Naive thymus-derived CD4-positive, alpha-beta T cell (primary cell): ENCODE measurements at regions not wholly inside any gene's neighbourhood (a gene's known extent, or its start where the extent isn't known, plus 50 kb on each side); places are given as distances from the start of the nearest gene placed in this dataset.

ENCODE experiments used
- ATAC-seq: fragments of 150-1000 bp; cut with Tn5 transposase; 2 replicates; pipeline ENCODE4 v1.10.0; 2021; ENCODE audit warnings: mild to moderate bottlenecking, moderate library complexity
- CTCF ChIA-PET: fragments of 350-600 bp; sonication (Branson Sonifier 250); formaldehyde crosslinking; loops from one replicate; lab custom pipeline; 2021; ENCODE audit warnings: antibody characterized with exemption; lab: Charles Lee
- POLR2A ChIA-PET: fragments of 350-600 bp; sonication (Branson Sonifier 250); formaldehyde crosslinking; loops from one replicate; lab custom pipeline; 2021; ENCODE audit warnings: antibody characterized with exemption, inconsistent platforms; lab: Charles Lee
- DNase-seq, 9 donors: peaks; one replicate each; pipeline versions ENCODE4 v3.0.0 to v3.0.0-alpha.2; 2020 to 2022; ENCODE audit warnings: mixed read lengths in 1 of 9
- H3K27ac ChIP-seq: one replicate; pipeline ENCODE4 v1.7.0; 2013; ENCODE audit warnings: mild to moderate bottlenecking, low read depth, low read length, moderate library complexity
- H3K27me3 ChIP-seq, 2 donors: one replicate each; pipeline ENCODE4 v1.7.0; 2013; ENCODE audit warnings: low read length in 2 of 2, mild to moderate bottlenecking in 2 of 2, moderate library complexity in 2 of 2; ENCODE audit not compliant: control insufficient read depth in 2 of 2, insufficient read depth in 2 of 2
- H3K36me3 ChIP-seq, 3 experiments: 1 replicate in 2 of 3; 2 replicates in 1 of 3; pipeline ENCODE4 v1.7.0; 2013; ENCODE audit warnings: low read length in 3 of 3, mild to moderate bottlenecking in 3 of 3, moderate library complexity in 1 of 3; ENCODE audit not compliant: insufficient read depth in 3 of 3, control insufficient read depth in 2 of 3
- H3K4me1 ChIP-seq, 2 donors: one replicate each; pipeline ENCODE4 v1.7.0; 2013; ENCODE audit warnings: low read length in 2 of 2, mild to moderate bottlenecking in 2 of 2, moderate library complexity in 1 of 2; ENCODE audit not compliant: control insufficient read depth in 2 of 2, insufficient read depth in 2 of 2
- H3K4me3 ChIP-seq: 2 replicates; pipeline ENCODE4 v1.7.0; 2013; ENCODE audit warnings: mild to moderate bottlenecking, low read length
- H3K9me3 ChIP-seq, 3 experiments: 1 replicate in 2 of 3; 2 replicates in 1 of 3; pipeline ENCODE4 v1.7.0; 2013; ENCODE audit warnings: low read length in 3 of 3; ENCODE audit not compliant: control insufficient read depth in 2 of 3
- H3K27ac Mint-ChIP-seq, 9 donors: one replicate each; pipeline ENCODE4 v1.8.0; 2020 to 2022; ENCODE audit warnings: mixed read lengths in 9 of 9, mild to moderate bottlenecking in 8 of 9, moderate library complexity in 5 of 9, inconsistent platforms in 2 of 9
- H3K27me3 Mint-ChIP-seq, 5 donors: one replicate each; pipeline ENCODE4 v1.8.0; 2021 to 2022; ENCODE audit warnings: mixed read lengths in 5 of 5, mild to moderate bottlenecking in 1 of 5
- H3K36me3 Mint-ChIP-seq, 5 donors: one replicate each; pipeline ENCODE4 v1.8.0; 2020 to 2022; ENCODE audit warnings: mixed read lengths in 5 of 5, mild to moderate bottlenecking in 3 of 5, inconsistent platforms in 1 of 5
- H3K4me1 Mint-ChIP-seq, 7 donors: one replicate each; pipeline ENCODE4 v1.8.0; 2020 to 2022; ENCODE audit warnings: mixed read lengths in 7 of 7, mild to moderate bottlenecking in 3 of 7, inconsistent platforms in 1 of 7
- H3K4me3 Mint-ChIP-seq, 10 donors: one replicate each; pipeline ENCODE4 v1.8.0; 2020 to 2022; ENCODE audit warnings: mild to moderate bottlenecking in 10 of 10, mixed read lengths in 10 of 10, moderate library complexity in 6 of 10, inconsistent platforms in 2 of 10
- H3K9me3 Mint-ChIP-seq, 11 donors: one replicate each; pipeline ENCODE4 v1.8.0; 2020 to 2022; ENCODE audit warnings: mixed read lengths in 11 of 11, mild to moderate bottlenecking in 4 of 11, inconsistent platforms in 1 of 11, moderate library complexity in 1 of 11
- intact Hi-C, 2 donors: fragments of 100-400 bp; cut with micrococcal nuclease; formaldehyde crosslinking; loops; one replicate each; pipeline ENCODE4 v1.15.1; 2023

DNA sequence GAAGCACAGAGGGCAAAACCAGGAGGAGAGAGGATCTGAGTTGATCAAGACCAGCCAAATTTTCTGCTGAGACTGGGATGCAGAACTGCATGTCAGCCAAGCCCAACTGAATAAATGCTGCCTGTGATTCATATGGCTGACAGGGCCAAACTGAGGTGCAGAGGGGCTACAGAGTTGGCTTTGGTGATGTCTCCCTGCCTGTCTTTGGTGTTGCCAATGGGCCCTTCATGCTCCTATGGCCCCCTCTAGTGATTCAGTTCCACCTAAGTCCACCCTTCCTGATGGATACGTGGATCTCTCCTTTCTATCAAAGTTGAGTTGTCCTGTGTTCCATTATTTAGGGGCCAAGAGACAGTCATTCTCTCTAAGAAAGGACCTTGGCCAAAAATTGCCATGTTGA lies 163.6 kb upstream of the TLE4 start:
- no peaks in the 10 kb centered on the region for H3K9me3 Mint-ChIP-seq
- no peak overlapping the region for H3K27ac Mint-ChIP-seq
- Histone ChIP-seq H3K4me1 (no peaks in the 10 kb centered on the region), H3K27me3 (no peaks in the 10 kb centered on the region), H3K36me3 (no peaks in the 10 kb centered on the region), H3K27ac (no peak overlapping the region), H3K4me3 (no peak overlapping the region), H3K9me3 (no peaks in the 10 kb centered on the region)
- H3K27me3 Mint-ChIP-seq = peaks cover 0 to 6% (median 0%) of the 10 kb centered on the region in 5 donors
- ChIA-PET POLR2A (no interaction called here), CTCF (no interaction called here)
- intact Hi-C loops = no loop called here
- H3K36me3 Mint-ChIP-seq = no peaks in the 10 kb centered on the region
- no peaks in the 10 kb centered on the region for H3K4me1 Mint-ChIP-seq
- no peak overlapping the region for H3K4me3 Mint-ChIP-seq
- ATAC-seq = no peak
- DNase-seq = no peak

- Mint-ChIP-seq H3K4me3 (no peak overlapping the region), H3K27me3 (peaks cover 0 to 6% (median 0%) of the 10 kb centered on the region in 5 donors), H3K36me3 (no peaks in the 10 kb centered on the region), H3K4me1 (no peaks in the 10 kb centered on the region), H3K9me3 (no peaks in the 10 kb centered on the region), H3K27ac (no peak overlapping the region)
- no peaks in the 10 kb centered on the region for H3K36me3 ChIP-seq
- DNase-seq = no peak
- POLR2A ChIA-PET = no interaction called here
- H3K27ac ChIP-seq = no peak overlapping the region
- CTCF ChIA-PET = no interaction called here
- H3K9me3 ChIP-seq = no peaks in the 10 kb centered on the region
- no peak for ATAC-seq
- H3K4me1 ChIP-seq = no peaks in the 10 kb centered on the region
- no peak overlapping the region for H3K4me3 ChIP-seq
- no peaks in the 10 kb centered on the region for H3K27me3 ChIP-seq
- intact Hi-C loops = no loop called here
These were observed 163.1 kb upstream of the TLE4 start for GRCh38 chr9:79408617-79409016.

- no peaks in the 10 kb centered on the region for H3K36me3 ChIP-seq
- intact Hi-C loops = no loop called here
- ChIA-PET POLR2A (no interaction called here), CTCF (interaction anchor here (0.6 kb wide), 1 partner anchor 146 kb away, joined by 3 read pairs; no protein-coding TSS in a partner anchor)
- H3K4me3 Mint-ChIP-seq = no peak overlapping the region
- no peaks in the 10 kb centered on the region for H3K4me1 ChIP-seq
- no peaks in the 10 kb centered on the region for H3K4me1 Mint-ChIP-seq
- no peak overlapping the region for H3K27ac Mint-ChIP-seq
- peaks cover 0 to 6% (median 0%) of the 10 kb centered on the region in 5 donors for H3K27me3 Mint-ChIP-seq
- DNase-seq (no peak), ATAC-seq (no peak)
- H3K9me3 Mint-ChIP-seq = no peaks in the 10 kb centered on the region
- no peak overlapping the region for H3K4me3 ChIP-seq
- no peak overlapping the region for H3K27ac ChIP-seq
- H3K9me3 ChIP-seq = no peaks in the 10 kb centered on the region
- no peaks in the 10 kb centered on the region for H3K27me3 ChIP-seq
- no peaks in the 10 kb centered on the region for H3K36me3 Mint-ChIP-seq
These were observed 162.5 kb upstream of the TLE4 start for GRCh38 chr9:79409182-79409823.

- Mint-ChIP-seq H3K27me3 (peaks cover 0 to 20% (median 17%) of the 10 kb centered on the region in 5 donors), H3K4me1 (no peaks in the 10 kb centered on the region), H3K36me3 (peaks cover 0 to 14% (median 0%) of the 10 kb centered on the region in 5 donors), H3K27ac (no peak overlapping the region), H3K9me3 (peaks cover 8 to 50% (median 23%) of the 10 kb centered on the region in 11 donors), H3K4me3 (no peak overlapping the region)
- Histone ChIP-seq H3K4me3 (no peak overlapping the region), H3K27me3 (no peaks in the 10 kb centered on the region), H3K36me3 (no peaks in the 10 kb centered on the region), H3K4me1 (no peaks in the 10 kb centered on the region), H3K27ac (no peak overlapping the region), H3K9me3 (peaks cover 0 to 8% (median 8%) of the 10 kb centered on the region in 3 experiments)
- intact Hi-C loops = no loop called here
- ChIA-PET POLR2A (no interaction called here), CTCF (no interaction called here)
- no peak for ATAC-seq
- no peak for DNase-seq
These were observed 145.9 kb upstream of the TLE4 start for GRCh38 chr9:79425840-79426239.

DNA sequence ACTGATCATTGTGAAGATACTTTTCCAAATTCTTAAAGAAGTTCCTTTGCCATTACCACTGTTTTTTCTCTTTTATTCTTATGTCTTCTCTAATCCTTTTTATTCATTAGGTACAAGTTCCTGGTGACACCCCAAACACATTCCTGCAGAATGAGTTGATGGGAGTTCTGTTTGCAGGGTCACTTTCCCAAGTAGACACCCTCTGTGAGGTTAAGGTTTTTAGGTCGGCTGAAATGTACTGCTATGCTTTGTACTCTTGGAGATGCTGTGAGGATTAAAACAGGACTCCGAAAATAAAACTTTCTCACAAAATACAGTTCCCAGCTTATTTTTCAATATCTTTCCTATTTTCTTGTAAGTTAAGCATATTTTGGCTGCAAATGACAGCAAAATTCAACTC lies 143.3 kb upstream of the TLE4 start:
- peaks cover 0 to 4% (median 0%) of the 10 kb centered on the region in 7 donors for H3K4me1 Mint-ChIP-seq
- intact Hi-C loops = no loop called here
- peaks cover 8 to 39% (median 18%) of the 10 kb centered on the region in 11 donors for H3K9me3 Mint-ChIP-seq
- no peak overlapping the region for H3K27ac Mint-ChIP-seq
- ATAC-seq = no peak
- peaks cover 0 to 8% (median 8%) of the 10 kb centered on the region in 3 experiments for H3K9me3 ChIP-seq
- no peak overlapping the region for H3K4me3 ChIP-seq
- H3K27ac ChIP-seq = no peak overlapping the region
- H3K27me3 Mint-ChIP-seq = peaks cover 0 to 18% (median 12%) of the 10 kb centered on the region in 5 donors
- ChIA-PET POLR2A (no interaction called here), CTCF (no interaction called here)
- DNase-seq = no peak
- no peaks in the 10 kb centered on the region for H3K27me3 ChIP-seq
- no peaks in the 10 kb centered on the region for H3K36me3 ChIP-seq
- no peaks in the 10 kb centered on the region for H3K4me1 ChIP-seq
- H3K36me3 Mint-ChIP-seq = peaks cover 0 to 14% (median 0%) of the 10 kb centered on the region in 5 donors
- no peak overlapping the region for H3K4me3 Mint-ChIP-seq

- Histone ChIP-seq H3K27me3 (no peaks in the 10 kb centered on the region), H3K27ac (no peak overlapping the region), H3K36me3 (no peaks in the 10 kb centered on the region), H3K4me3 (no peak overlapping the region), H3K9me3 (peaks cover 0 to 8% (median 8%) of the 10 kb centered on the region in 3 experiments), H3K4me1 (no peaks in the 10 kb centered on the region)
- intact Hi-C loops = no loop called here
- POLR2A ChIA-PET = no interaction called here
- Mint-ChIP-seq H3K36me3 (peaks cover 0 to 8% (median 0%) of the 10 kb centered on the region in 5 donors), H3K27ac (no peak overlapping the region), H3K27me3 (peaks cover 0 to 16% (median 5%) of the 10 kb centered on the region in 5 donors), H3K4me3 (no peak overlapping the region), H3K4me1 (peaks cover 0 to 4% (median 0%) of the 10 kb centered on the region in 7 donors), H3K9me3 (peaks cover 6 to 26% (median 9%) of the 10 kb centered on the region in 11 donors)
- CTCF ChIA-PET = interaction anchor here (1.0 kb wide), 1 partner anchor 8 kb away, joined by 3 read pairs; no protein-coding TSS in a partner anchor
- DNase-seq = no peak
- no peak for ATAC-seq
These were observed 141.1 kb upstream of the TLE4 start for GRCh38 chr9:79430619-79431018.
